IMR-90 (cell line): ENCODE measurements at regions not wholly inside any gene's neighbourhood (a gene's known extent, or its start where the extent isn't known, plus 50 kb on each side); places are given as distances from the start of the nearest gene placed in this dataset.
A peak's percentile ranks its signal among the peaks of the same experiment; 100 is the strongest.

ENCODE experiments used
- ATAC-seq: fragments of 200-7000 bp; cut with Tn5 transposase; 2 replicates; pipeline ENCODE4 v1.9.1; 2020; ENCODE audit warnings: low read depth, mild to moderate bottlenecking, moderate library complexity
- BruUV-seq: library from RNA; stranded (reverse); fragments of 400-500 nt; replicated peaks from 2 replicates; lab custom pipeline; 2021; lab: Mats Ljungman, UMichigan
- CTCF ChIA-PET: fragments of 300-600 bp; formaldehyde crosslinking; extraction: SDS; loops from one replicate; lab custom pipeline; 2021; ENCODE audit warnings: antibody characterized with exemption; lab: Yijun Ruan, JAX
- POLR2A ChIA-PET: fragments of 300-600 bp; sonication (Branson Sonifier 250); formaldehyde crosslinking; loops from one replicate; lab custom pipeline; 2022; ENCODE audit warnings: antibody characterized with exemption; ENCODE audit not compliant: unreplicated experiment; lab: Charles Lee
- DNase-seq: peaks from one replicate; pipeline ENCODE4 v3.0.0; 2013
- H2AFZ ChIP-seq: replicated peaks from 2 replicates; pipeline ENCODE3; 2013; ENCODE audit warnings: low read length, mild to moderate bottlenecking; ENCODE audit not compliant: poor library complexity
- H2AK5ac ChIP-seq: 2 replicates; pipeline ENCODE4 v1.6.1; 2013; ENCODE audit warnings: low read depth, low read length, inconsistent platforms
- H2AK9ac ChIP-seq: replicated peaks from 2 replicates; pipeline ENCODE3; 2013; ENCODE audit warnings: mild to moderate bottlenecking, low read depth, low read length, moderate library complexity; ENCODE audit not compliant: poor library complexity
- H2BK120ac ChIP-seq: 2 replicates; pipeline ENCODE4 v1.6.1; 2013; ENCODE audit warnings: low read depth, low read length, inconsistent platforms
- H2BK15ac ChIP-seq: 3 replicates; pipeline ENCODE4 v1.6.1; 2013; ENCODE audit warnings: low read depth, low read length, inconsistent platforms
- H2BK20ac ChIP-seq: 2 replicates; pipeline ENCODE4 v1.6.1; 2013; ENCODE audit warnings: low read depth, mild to moderate bottlenecking, inconsistent platforms, low read length, moderate library complexity
- H2BK5ac ChIP-seq: 2 replicates; pipeline ENCODE4 v1.6.1; 2013; ENCODE audit warnings: mild to moderate bottlenecking, low read depth, low read length, inconsistent platforms; ENCODE audit not compliant: poor library complexity, severe bottlenecking
- H3K14ac ChIP-seq: replicated peaks from 2 replicates; pipeline ENCODE4 v1.6.1; 2013; ENCODE audit warnings: low read depth, low read length, inconsistent platforms
- H3K18ac ChIP-seq: 2 replicates; pipeline ENCODE4 v1.6.1; 2013; ENCODE audit warnings: low read depth, low read length, control low read depth
- H3K23ac ChIP-seq: 2 replicates; pipeline ENCODE4 v1.6.1; 2013; ENCODE audit warnings: low read depth, low read length, inconsistent platforms
- H3K27ac ChIP-seq: 2 replicates; pipeline ENCODE4 v1.5.1; 2013; ENCODE audit warnings: mild to moderate bottlenecking, control low read depth, low read length; ENCODE audit not compliant: insufficient read depth
- H3K27me3 ChIP-seq: 2 replicates; pipeline ENCODE4 v1.6.1; 2013; ENCODE audit warnings: low read length; ENCODE audit not compliant: control insufficient read depth, insufficient read depth
- H3K36me3 ChIP-seq: 2 replicates; pipeline ENCODE4 v1.6.1; 2013; ENCODE audit warnings: low read length, mixed read lengths; ENCODE audit not compliant: control insufficient read depth, insufficient read depth
- H3K4ac ChIP-seq: 2 replicates; pipeline ENCODE4 v1.6.1; 2013; ENCODE audit warnings: low read depth, low read length, inconsistent platforms
- H3K4me1 ChIP-seq: 2 replicates; pipeline ENCODE4 v1.6.1; 2013; ENCODE audit warnings: low read length, mixed read lengths; ENCODE audit not compliant: control insufficient read depth, insufficient read depth
- H3K4me2 ChIP-seq: 2 replicates; pipeline ENCODE4 v1.6.1; 2013; ENCODE audit warnings: low read depth, mild to moderate bottlenecking, control low read depth, low read length, moderate library complexity
- H3K4me3 ChIP-seq: 2 replicates; pipeline ENCODE4 v1.5.1; 2013; ENCODE audit warnings: low read depth, mild to moderate bottlenecking, control low read depth, low read length, moderate library complexity; ENCODE audit not compliant: insufficient read depth
- H3K56ac ChIP-seq: 2 replicates; pipeline ENCODE4 v1.6.1; 2013; ENCODE audit warnings: low read length, inconsistent platforms; ENCODE audit not compliant: insufficient read depth; ENCODE audit errors: extremely low read depth
- H3K79me1 ChIP-seq, 2 experiments: 2 replicates each; pipeline ENCODE4 v1.6.1; 2013; ENCODE audit warnings: low read length in 2 of 2, inconsistent platforms in 1 of 2, low read depth in 1 of 2
- H3K9ac ChIP-seq: 2 replicates; pipeline ENCODE4 v1.6.1; 2013; ENCODE audit warnings: low read depth, low read length, control low read depth
- H3K9me1 ChIP-seq: 2 replicates; pipeline ENCODE4 v1.6.1; 2013; ENCODE audit warnings: low read length, inconsistent platforms; ENCODE audit not compliant: insufficient read depth
- H3K9me3 ChIP-seq: 2 replicates; pipeline ENCODE4 v1.6.1; 2013; ENCODE audit warnings: low read length; ENCODE audit not compliant: control insufficient read depth, insufficient read depth
- H4K20me1 ChIP-seq: 2 replicates; pipeline ENCODE4 v1.6.1; 2013; ENCODE audit warnings: low read length, inconsistent platforms; ENCODE audit not compliant: insufficient read depth
- H4K5ac ChIP-seq: 2 replicates; pipeline ENCODE4 v1.6.1; 2013; ENCODE audit warnings: mild to moderate bottlenecking, low read depth, low read length, control low read depth
- H4K8ac ChIP-seq, 2 experiments: 2 replicates each; pipeline ENCODE4 v1.6.1; 2013; ENCODE audit warnings: low read depth in 2 of 2, low read length in 2 of 2, control low read depth in 1 of 2, inconsistent platforms in 1 of 2
- H4K91ac ChIP-seq: 2 replicates; pipeline ENCODE4 v1.6.1; 2013; ENCODE audit warnings: low read depth, low read length, inconsistent platforms; ENCODE audit not compliant: insufficient read depth
- BHLHE40 ChIP-seq: fragments of 150-350 bp; IDR thresholded peaks from 2 replicates; pipeline ENCODE4 v1.6.1; 2016; ENCODE audit warnings: mild to moderate bottlenecking, low read depth, low read length
- CEBPB ChIP-seq: IDR thresholded peaks from 2 replicates; pipeline ENCODE4 v1.6.1; 2012; ENCODE audit warnings: low read depth, low read length, improper control_type of control experiment
- CHD1 ChIP-seq: IDR thresholded peaks from 2 replicates; pipeline ENCODE4 v1.6.1; 2012; ENCODE audit warnings: low read depth, low read length, improper control_type of control experiment
- CTCF ChIP-seq: conservative IDR thresholded peaks from 2 replicates; pipeline ENCODE4 v1.5.1; 2012; ENCODE audit warnings: mild to moderate bottlenecking, low read depth, low read length, improper control_type of control experiment
- ELK1 ChIP-seq: fragments of 150-350 bp; IDR thresholded peaks from 2 replicates; pipeline ENCODE4 v1.6.1; 2016; ENCODE audit warnings: low read depth, mild to moderate bottlenecking, low read length, moderate library complexity, borderline replicate concordance
- FOS ChIP-seq: fragments of 150-350 bp; IDR thresholded peaks from 2 replicates; pipeline ENCODE4 v1.6.1; 2016; ENCODE audit warnings: low read depth, low read length
- MAFK ChIP-seq: IDR thresholded peaks from 2 replicates; pipeline ENCODE4 v1.6.1; 2012; ENCODE audit warnings: low read depth, low read length, improper control_type of control experiment
- MXI1 ChIP-seq: IDR thresholded peaks from 2 replicates; pipeline ENCODE4 v1.6.1; 2012; ENCODE audit warnings: low read depth, mild to moderate bottlenecking, low read length, moderate library complexity, borderline replicate concordance
- NFE2L2 ChIP-seq: fragments of 150-350 bp; IDR thresholded peaks from 2 replicates; pipeline ENCODE4 v1.6.1; 2016; ENCODE audit warnings: low read depth, mild to moderate bottlenecking, low read length
- POLR2A ChIP-seq: IDR thresholded peaks from 2 replicates; pipeline ENCODE4 v1.6.1; 2012; ENCODE audit warnings: mild to moderate bottlenecking, low read depth, low read length
- RAD21 ChIP-seq: IDR thresholded peaks from 2 replicates; pipeline ENCODE4 v1.6.1; 2012; ENCODE audit warnings: low read length, improper control_type of control experiment
- RCOR1 ChIP-seq: IDR thresholded peaks from 2 replicates; pipeline ENCODE4 v1.6.1; 2012; ENCODE audit warnings: mild to moderate bottlenecking, low read length, improper control_type of control experiment; ENCODE audit not compliant: insufficient replicate concordance
- RFX5 ChIP-seq: IDR thresholded peaks from 2 replicates; pipeline ENCODE4 v1.8.0; 2012; ENCODE audit warnings: low read depth, mild to moderate bottlenecking, low read length, moderate library complexity
- SMC3 ChIP-seq: fragments of 150-350 bp; IDR thresholded peaks from 2 replicates; pipeline ENCODE4 v1.6.1; 2016; ENCODE audit warnings: low read depth, mild to moderate bottlenecking, antibody characterized with exemption, low read length, moderate library complexity
- WGBS, 2 experiments: methylation state at CpG; one replicate each; pipeline versions ENCODE4 v1.1.5 to v1.1.7; 2013; ENCODE audit warnings: missing lambda C conversion rate in 2 of 2; ENCODE audit not compliant: insufficient read length in 1 of 2; ENCODE audit errors: extremely low coverage in 2 of 2; 5-methylcytosine and 5-hydroxymethylcytosine counted together
- dilution Hi-C: fragments of 300-500 bp; cut with HindIII; formaldehyde crosslinking; loops from one replicate; pipeline ENCODE4 v1.14.3; 2018; ENCODE audit warnings: low sequenced_read_pairs; ENCODE audit not compliant: unreplicated experiment
- in situ Hi-C: fragments of 300-500 bp; cut with MboI; formaldehyde crosslinking; loops from 3 replicates; pipeline ENCODE4 v1.14.3; 2019; ENCODE audit warnings: low sequenced_read_pairs, inconsistent platforms, mixed read lengths
- intact Hi-C: fragments of 100-400 bp; cut with micrococcal nuclease; formaldehyde crosslinking; loops from 2 replicates; pipeline ENCODE4 v1.10.0; 2022
- TF ChIP-seq, protein P1 (sequence below): fragments of 150-350 bp; IDR thresholded peaks from 2 replicates; pipeline ENCODE4 v1.6.1; 2017; ENCODE audit warnings: mild to moderate bottlenecking, antibody characterized with exemption, low read length, low read depth

- Histone ChIP-seq H3K4ac (0 out of 2 replicates have a peak overlapping the region, but pooled peaks have one; percentile 5), H2AFZ (no peak overlapping the region), H3K4me1 (peaks cover 17% of the 10 kb centered on the region), H2BK15ac (no peak overlapping the region), H2AK5ac (peak overlapping the region; percentile 58; the same call in 1 of the 2 replicates), H3K56ac (no peak overlapping the region), H2AK9ac (no peak overlapping the region), H4K5ac (no peak overlapping the region), H3K4me2 (no peak overlapping the region), H3K14ac (no peak overlapping the region), H3K27ac (no peak overlapping the region), H3K9me1 (peaks cover 24% of the 10 kb centered on the region), H3K23ac (no peak overlapping the region), H3K27me3 (no peaks in the 10 kb centered on the region), H3K9me3 (no peaks in the 10 kb centered on the region), H3K4me3 (no peak overlapping the region), H3K9ac (no peak overlapping the region), H4K8ac (no peak overlapping the region), H4K20me1 (no peaks in the 10 kb centered on the region), H3K79me1 (peaks cover 6 to 31% of the 10 kb centered on the region in 2 experiments; a peak in 3 of 4 replicates), H2BK5ac (no peak overlapping the region), H4K91ac (peak overlapping the region; percentile 15; the same call in 1 of the 2 replicates), H2BK20ac (no peak overlapping the region), H3K36me3 (no peaks in the 10 kb centered on the region), H3K18ac (no peak overlapping the region), H2BK120ac (no peak overlapping the region)
- DNase-seq: no peak
- 100% methylated on average over 3 of the region's 17 CpGs; no CpG with 5 or more reads in 1 of the 2 experiments for WGBS, 2 experiments
- dilution Hi-C loops: no loop called here
- no peak for ATAC-seq
- intact Hi-C loops: loop anchor here (10.0 kb wide), 1 partner anchor 287 kb away; no protein-coding TSS in a partner anchor
- CTCF ChIA-PET: no interaction called here
- in situ Hi-C loops: loop anchor here (5.0 to 10.0 kb wide), 3 partner anchors 147 to 317 kb away; no protein-coding TSS in a partner anchor
- BruUV-seq: no TSS peak
- POLR2A ChIA-PET: no interaction called here
- TF ChIP-seq CTCF (no peak), MAFK (no peak), CHD1 (no peak), BHLHE40 (no peak), ELK1 (no peak), RFX5 (no peak), RCOR1 (no peak), NFE2L2 (no peak), MXI1 (no peak), RAD21 (no peak), CEBPB (no peak), POLR2A (no peak), FOS (no peak), SMC3 (no peak)
- TF ChIP-seq, protein P1, sequence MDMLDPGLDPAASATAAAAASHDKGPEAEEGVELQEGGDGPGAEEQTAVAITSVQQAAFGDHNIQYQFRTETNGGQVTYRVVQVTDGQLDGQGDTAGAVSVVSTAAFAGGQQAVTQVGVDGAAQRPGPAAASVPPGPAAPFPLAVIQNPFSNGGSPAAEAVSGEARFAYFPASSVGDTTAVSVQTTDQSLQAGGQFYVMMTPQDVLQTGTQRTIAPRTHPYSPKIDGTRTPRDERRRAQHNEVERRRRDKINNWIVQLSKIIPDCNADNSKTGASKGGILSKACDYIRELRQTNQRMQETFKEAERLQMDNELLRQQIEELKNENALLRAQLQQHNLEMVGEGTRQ: no peak
These were observed 178.4 kb downstream of the IRF8 start for GRCh38 chr16:86077243-86077940.
